HG02571 (cell line): ENCODE measurements at regions not wholly inside any gene's neighbourhood (a gene's known extent, or its start where the extent isn't known, plus 50 kb on each side); places are given as distances from the start of the nearest gene placed in this dataset.
"Not testable (repeated sequence)": the region's sequence is repeated elsewhere in the genome, so short reads cannot be mapped to it uniquely, and the experiment has no call there.

Experiments used
- ATAC-seq: cut with Tn5 transposase; IDR thresholded peaks from one replicate; pipeline ENCODE4 v1.9.1; 2021; ENCODE audit warnings: mild to moderate bottlenecking, moderate library complexity; ENCODE audit not compliant: unreplicated experiment

GRCh38 chr6:37580176-37580955 lies 80.7 kb upstream of the CCDC167 start:
- ATAC-seq = no peak

DNA sequence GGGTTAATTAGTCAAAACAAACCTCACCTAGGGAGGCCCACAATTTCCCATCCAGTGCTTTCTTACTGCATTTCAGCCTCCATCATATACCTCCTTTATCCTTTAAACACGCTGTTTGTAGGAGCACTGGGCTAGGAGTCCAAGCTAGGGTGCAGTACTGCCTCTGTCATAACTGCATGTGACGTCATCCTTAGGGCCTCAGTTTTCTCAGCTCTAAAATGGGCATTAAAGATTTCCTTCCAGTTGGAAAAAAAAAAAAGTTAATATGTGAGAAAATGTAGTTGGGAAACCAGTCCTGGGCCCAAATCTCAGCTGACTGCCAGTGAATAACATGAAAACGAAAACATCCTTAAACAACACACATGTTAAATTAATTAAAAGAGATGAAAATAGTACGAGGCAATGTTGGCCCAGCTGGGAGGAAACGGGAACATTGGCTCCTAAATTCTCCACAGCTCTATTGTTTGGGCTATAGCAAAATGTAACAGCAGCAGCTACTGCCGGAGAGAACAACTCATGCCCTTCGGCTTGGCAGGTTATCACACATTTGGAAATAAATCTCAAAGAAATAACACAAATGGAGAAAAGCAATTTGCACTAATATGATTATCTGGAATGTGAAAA lies 79.9 kb upstream of the CCDC167 start:
- no peak for ATAC-seq

GRCh38 chr6:37578104-37578503 lies 78.4 kb upstream of the CCDC167 start:
- ATAC-seq = no peak

GRCh38 chr6:37576336-37576737 lies 76.6 kb upstream of the CCDC167 start:
- ATAC-seq = no peak

DNA sequence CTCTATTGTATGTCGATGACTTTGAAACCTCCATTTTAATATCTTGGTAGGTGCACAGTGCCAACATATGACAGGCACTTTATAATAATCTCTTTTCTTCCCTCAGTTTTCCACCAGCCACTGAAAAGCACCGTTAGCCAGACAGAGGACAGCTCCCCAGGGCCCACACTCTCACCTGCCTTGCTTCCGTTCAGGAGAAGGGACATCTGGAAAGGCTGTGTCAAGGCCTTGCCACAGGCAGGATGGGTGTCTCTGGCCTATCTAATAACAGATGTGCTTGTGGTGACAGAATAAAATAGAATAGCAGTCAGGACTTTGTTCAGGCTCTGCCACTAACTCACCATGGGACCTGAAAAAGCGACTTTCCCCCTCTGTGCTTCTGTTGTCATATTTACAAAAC lies 75.5 kb upstream of the CCDC167 start:
- no peak for ATAC-seq

GRCh38 chr6:37572334-37572733 lies 72.6 kb upstream of the CCDC167 start:
- no peak for ATAC-seq

- no peak for ATAC-seq
Measured at GRCh38 chr6:37570482-37571133, 70.9 kb upstream of the CCDC167 start.

GRCh38 chr6:37569743-37570481 lies 70.2 kb upstream of the CCDC167 start:
- ATAC-seq = no peak

GRCh38 chr6:37569317-37569716 lies 69.6 kb upstream of the CCDC167 start:
- ATAC-seq = no peak

DNA sequence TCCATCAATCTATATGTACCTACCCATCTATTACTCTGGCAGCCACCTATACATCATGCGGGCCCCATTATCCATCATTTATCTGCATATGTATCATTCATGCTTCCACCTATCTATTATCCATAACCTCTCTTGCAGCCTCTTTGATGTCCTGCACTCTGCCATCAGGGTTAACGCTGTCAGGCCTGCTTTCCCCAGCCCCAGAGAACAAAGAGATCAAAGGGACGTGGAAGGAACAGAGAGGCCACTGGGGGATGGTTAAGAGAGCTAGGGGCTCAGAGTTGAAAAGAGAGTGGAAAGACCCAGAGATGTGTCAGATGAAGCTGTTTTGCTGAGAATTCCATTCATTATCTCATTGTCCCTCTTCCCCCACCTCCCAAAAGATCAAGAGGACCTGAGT lies 67.3 kb upstream of the CCDC167 start:
- ATAC-seq = no peak

GRCh38 chr6:37566111-37566949 lies 66.6 kb upstream of the CCDC167 start:
- ATAC-seq = peak; percentile 43

- no peak for ATAC-seq
Measured at GRCh38 chr6:37565267-37566110, 65.8 kb upstream of the CCDC167 start.

- not testable (repeated sequence) for ATAC-seq
Measured at GRCh38 chr6:37562926-37563288, 63.2 kb upstream of the CCDC167 start.

DNA sequence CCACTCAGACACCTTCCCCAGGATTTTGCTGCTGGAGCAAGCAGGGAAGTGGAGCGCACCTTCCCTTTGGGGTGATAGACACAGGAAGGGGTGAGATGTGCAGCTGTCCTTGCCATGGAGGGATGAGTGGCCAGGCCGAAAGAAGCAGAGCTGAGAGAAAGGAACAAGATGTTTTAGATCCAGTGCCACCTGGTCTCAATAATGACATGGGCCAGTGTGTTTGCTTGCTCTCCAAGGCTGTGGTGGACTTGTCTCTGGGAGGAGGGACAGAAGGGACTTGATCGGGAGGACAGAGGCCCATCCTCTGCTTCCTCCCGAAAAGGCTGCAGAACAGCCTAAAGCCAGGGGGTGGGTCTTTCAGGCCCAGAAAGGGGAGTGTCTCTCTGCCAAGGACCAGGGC lies 61.7 kb upstream of the CCDC167 start:
- no peak for ATAC-seq

- no peak for ATAC-seq
Measured at GRCh38 chr6:37560737-37561103, 61.0 kb upstream of the CCDC167 start.

DNA sequence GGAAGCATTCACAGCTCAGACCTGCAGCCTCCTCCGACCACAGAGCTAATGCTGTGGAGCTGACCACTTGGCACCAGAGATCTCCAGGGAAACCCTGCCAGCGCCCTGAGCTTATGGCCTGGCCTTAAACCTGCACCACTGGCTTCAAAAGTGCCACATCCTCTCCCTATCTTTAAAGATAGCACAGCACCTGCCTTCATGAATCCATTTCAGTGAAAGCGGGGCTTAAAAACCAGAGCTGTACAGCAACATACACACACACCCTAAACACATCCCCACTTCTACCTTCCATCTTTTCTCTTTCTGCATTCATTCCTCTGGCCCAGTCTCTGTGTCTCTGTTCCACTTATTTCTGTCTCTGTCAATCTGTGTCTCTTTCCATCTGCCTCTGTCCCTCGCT lies 59.8 kb upstream of the CCDC167 start:
- no peak for ATAC-seq

- ATAC-seq = no peak
Measured at GRCh38 chr6:37559050-37559449, 59.4 kb upstream of the CCDC167 start.

- ATAC-seq = no peak
Measured at GRCh38 chr6:37558646-37559045, 59.0 kb upstream of the CCDC167 start.

DNA sequence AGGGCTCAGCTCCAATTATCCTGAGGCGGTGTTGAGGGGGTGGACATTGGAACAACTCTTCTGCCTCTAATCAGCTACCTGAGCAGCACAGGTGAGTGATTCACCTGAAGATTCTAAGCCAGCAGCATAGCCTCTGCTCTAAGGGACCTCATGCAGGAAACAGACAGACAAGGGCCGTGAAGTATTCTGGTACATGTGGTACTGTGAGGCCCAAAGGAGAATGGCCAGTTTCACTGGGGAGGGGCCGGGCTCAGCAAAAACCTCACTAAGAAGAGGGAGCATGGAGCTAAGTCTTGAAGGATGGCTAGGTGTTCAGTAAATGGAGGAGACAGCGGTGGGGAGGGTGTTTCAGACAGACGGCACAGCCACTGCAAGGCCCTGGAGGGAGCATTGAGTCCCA lies 58.5 kb upstream of the CCDC167 start:
- ATAC-seq = no peak

DNA sequence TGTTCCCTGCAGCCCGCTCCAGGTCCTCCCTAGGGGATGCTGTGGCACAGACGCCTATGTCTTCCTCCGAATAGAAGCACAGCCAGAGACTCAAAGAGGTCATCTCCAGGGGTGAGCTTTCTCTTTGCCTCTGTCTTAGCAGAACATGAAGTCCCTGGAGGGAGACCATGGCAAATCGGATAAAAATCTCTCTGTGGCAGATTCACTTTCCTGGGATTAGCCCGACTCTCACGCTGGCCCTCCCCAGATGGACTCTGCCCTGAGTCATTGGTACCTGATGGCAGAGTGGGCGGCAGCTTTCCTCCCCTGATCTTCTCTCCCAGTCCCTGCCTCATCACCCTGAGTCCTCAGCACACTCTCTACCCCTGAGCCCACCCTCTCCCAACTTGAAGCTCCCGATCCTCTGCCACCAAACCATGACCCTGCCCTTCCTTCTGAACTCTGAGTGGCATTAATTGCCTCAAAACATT lies 58.0 kb upstream of the CCDC167 start:
- ATAC-seq = no peak
